WTC11 (cell line): ENCODE measurements at regions not wholly inside any gene's neighbourhood (a gene's known extent, or its start where the extent isn't known, plus 50 kb on each side); places are given as distances from the start of the nearest gene placed in this dataset.
"Not testable (repeated sequence)": the region's sequence is repeated elsewhere in the genome, so short reads cannot be mapped to it uniquely, and the experiment has no call there.

ENCODE experiments used
- ATAC-seq: fragments of 200-7000 bp; cut with Tn5 transposase; 2 replicates; pipeline ENCODE4 v1.10.0; 2021; ENCODE audit warnings: mild to moderate bottlenecking, moderate library complexity
- CTCF ChIA-PET: fragments of 300-600 bp; sonication (Branson Sonifier 250); formaldehyde crosslinking; loops from one replicate; lab custom pipeline; 2021; ENCODE audit warnings: antibody characterized with exemption; lab: Charles Lee
- POLR2A ChIA-PET: fragments of 350-600 bp; sonication (Branson Sonifier 250); formaldehyde crosslinking; loops from one replicate; lab custom pipeline; 2021; ENCODE audit warnings: antibody characterized with exemption; lab: Charles Lee
- DNase-seq: peaks from one replicate; pipeline ENCODE4 v3.0.0; 2021; ENCODE audit warnings: low spot score
- H3K27ac Mint-ChIP-seq: 2 replicates; pipeline ENCODE4 v1.8.0; 2021; ENCODE audit warnings: mixed read lengths
- H3K27me3 Mint-ChIP-seq: 2 replicates; pipeline ENCODE4 v1.8.0; 2021; ENCODE audit warnings: low read depth, mild to moderate bottlenecking, moderate library complexity, mixed read lengths
- H3K36me3 Mint-ChIP-seq: 2 replicates; pipeline ENCODE4 v1.8.0; 2021; ENCODE audit warnings: mixed read lengths
- H3K4me1 Mint-ChIP-seq: 2 replicates; pipeline ENCODE4 v1.8.0; 2022; ENCODE audit warnings: mixed read lengths
- H3K4me3 Mint-ChIP-seq: 2 replicates; pipeline ENCODE4 v1.8.0; 2021; ENCODE audit warnings: mild to moderate bottlenecking, moderate library complexity, mixed read lengths
- H3K9me3 Mint-ChIP-seq: 2 replicates; pipeline ENCODE4 v1.8.0; 2021; ENCODE audit warnings: mixed read lengths
- CREB1 ChIP-seq: sonication (generic); formaldehyde crosslinking; IDR thresholded peaks from 2 replicates; pipeline ENCODE4 v1.8.0; 2023; ENCODE audit warnings: mild to moderate bottlenecking, missing genetic modification reagents
- CTCF ChIP-seq: fragments of 200-600 bp; IDR thresholded peaks from 2 replicates; pipeline ENCODE4 v1.8.0; 2022; ENCODE audit warnings: antibody characterized with exemption
- E2F1 ChIP-seq: sonication (generic); formaldehyde crosslinking; IDR thresholded peaks from 2 replicates; pipeline ENCODE4 v1.8.0; 2022; ENCODE audit warnings: mild to moderate bottlenecking, missing genetic modification reagents
- GABPB1 ChIP-seq: sonication (generic); formaldehyde crosslinking; IDR thresholded peaks from 2 replicates; pipeline ENCODE4 v1.8.1; 2023; ENCODE audit warnings: mild to moderate bottlenecking, missing genetic modification reagents
- GTF2I ChIP-seq: fragments of 250-450 bp; sonication (Bioruptor Pico); conservative IDR thresholded peaks from 2 replicates; pipeline ENCODE4 v1.4.0; 2021; ENCODE audit warnings: mild to moderate bottlenecking
- KAT7 ChIP-seq: sonication (generic); formaldehyde crosslinking; IDR thresholded peaks from 2 replicates; pipeline ENCODE4 v1.8.1; 2023; ENCODE audit warnings: missing genetic modification reagents, mild to moderate bottlenecking, borderline replicate concordance
- NR1H2 ChIP-seq: sonication (generic); formaldehyde crosslinking; IDR thresholded peaks from 2 replicates; pipeline ENCODE4 v1.9.0; 2021; ENCODE audit warnings: mild to moderate bottlenecking, moderate library complexity, missing genetic modification reagents
- NR3C1 ChIP-seq: sonication (generic); formaldehyde crosslinking; conservative IDR thresholded peaks from 2 replicates; pipeline ENCODE4 v1.8.1; 2023; ENCODE audit warnings: low read depth, mild to moderate bottlenecking, missing genetic modification reagents
- PREB ChIP-seq: sonication (generic); formaldehyde crosslinking; IDR thresholded peaks from 2 replicates; pipeline ENCODE4 v1.8.1; 2022; ENCODE audit warnings: mild to moderate bottlenecking, missing genetic modification reagents, moderate library complexity, borderline replicate concordance
- RORB ChIP-seq: fragments of 250-450 bp; sonication (Bioruptor Pico); IDR thresholded peaks from 2 replicates; pipeline ENCODE4 v1.9.0; 2021; ENCODE audit warnings: mild to moderate bottlenecking
- SMAD3 ChIP-seq: sonication (generic); formaldehyde crosslinking; IDR thresholded peaks from 2 replicates; pipeline ENCODE4 v1.8.0; 2022; ENCODE audit warnings: missing genetic modification reagents, mild to moderate bottlenecking, borderline replicate concordance
- SMAD4 ChIP-seq: sonication (generic); formaldehyde crosslinking; IDR thresholded peaks from 2 replicates; pipeline ENCODE4 v1.8.0; 2022; ENCODE audit warnings: mild to moderate bottlenecking, missing genetic modification reagents
- TEAD1 ChIP-seq: sonication (generic); formaldehyde crosslinking; IDR thresholded peaks from 2 replicates; pipeline ENCODE4 v1.8.0; 2022; ENCODE audit warnings: mild to moderate bottlenecking, missing genetic modification reagents
- ZNF281 ChIP-seq: sonication (generic); formaldehyde crosslinking; IDR thresholded peaks from 2 replicates; pipeline ENCODE4 v1.8.0; 2023; ENCODE audit warnings: mild to moderate bottlenecking, missing genetic modification reagents

- ChIA-PET CTCF (interaction anchor here (1.3 kb wide), 1 partner anchor 218 kb away, joined by 4 read pairs; no protein-coding TSS in a partner anchor), POLR2A (no interaction called here)
- TF ChIP-seq SMAD3 (CRISPR knock-in tag) (no peak), KAT7 (CRISPR knock-in tag) (no peak), E2F1 (no peak), RORB (CRISPR knock-in tag) (no peak), NR3C1 (CRISPR knock-in tag) (no peak), PREB (no peak), GTF2I (CRISPR knock-in tag) (no peak), NR1H2 (no peak), CREB1 (CRISPR knock-in tag) (no peak), TEAD1 (CRISPR knock-in tag) (no peak), GABPB1 (no peak), SMAD4 (CRISPR knock-in tag) (no peak)
- Mint-ChIP-seq H3K27me3 (no peaks in the 10 kb centered on the region), H3K27ac (no peak overlapping the region), H3K4me1 (peaks cover 5% of the 10 kb centered on the region; the same call in 1 of the 2 replicates), H3K4me3 (no peak overlapping the region), H3K36me3 (peaks cover 16% of the 10 kb centered on the region), H3K9me3 (peaks cover 23% of the 10 kb centered on the region)
- DNase-seq (no peak), ATAC-seq (no peak)
Measured at GRCh38 chr18:54662986-54663385, 71.9 kb downstream of the DYNAP start.

GRCh38 chr18:54669701-54670100 is 78.7 kb downstream of the DYNAP start:
- ATAC-seq, H3K4me3 Mint-ChIP-seq: not testable (repeated sequence)

GRCh38 chr18:54671291-54671881 is 80.3 kb downstream of the DYNAP start:
- Mint-ChIP-seq H3K36me3 (peaks cover 31% of the 10 kb centered on the region), H3K4me1 (no peaks in the 10 kb centered on the region), H3K27me3 (no peaks in the 10 kb centered on the region), H3K9me3 (peaks cover 25% of the 10 kb centered on the region), H3K4me3 (no peak overlapping the region), H3K27ac (no peak overlapping the region)
- no peak for ATAC-seq
- no peak for DNase-seq
- POLR2A ChIA-PET = no interaction called here
- TF ChIP-seq ZNF281 (CRISPR knock-in tag) (no peak), CTCF (peak; percentile 57)
- TF ChIP-seq, all 79 proteins: peak for 1
- CTCF ChIA-PET = interaction anchor here (0.9 to 2.2 kb wide), 4 partner anchors 169 to 279 kb away, joined by 3 to 11 read pairs (median 4); no protein-coding TSS in a partner anchor

More at GRCh38 chr18:54669701-54670100, 78.7 kb downstream of the DYNAP start:
- H3K27me3 Mint-ChIP-seq, DNase-seq, H3K27ac Mint-ChIP-seq, H3K4me1 Mint-ChIP-seq, POLR2A ChIA-PET: not testable (repeated sequence)
- CTCF ChIA-PET = interaction anchor here (2.2 kb wide), 1 partner anchor 225 kb away, joined by 11 read pairs; no protein-coding TSS in a partner anchor
- Mint-ChIP-seq H3K9me3 (peaks cover 21% of the 10 kb centered on the region), H3K36me3 (peaks cover 31% of the 10 kb centered on the region)
